MM.1S (cell line): ENCODE measurements at regions not wholly inside any gene's neighbourhood (a gene's known extent, or its start where the extent isn't known, plus 50 kb on each side); places are given as distances from the start of the nearest gene placed in this dataset.

ENCODE experiments used
- DNase-seq: peaks from one replicate; pipeline ENCODE4 v3.0.0-alpha.2; 2015
- H2AFZ ChIP-seq: fragments of 300-600 bp; sonication (generic); 2 replicates; pipeline ENCODE4 v1.6.0; 2016; ENCODE audit warnings: antibody characterized with exemption, low read length
- H3F3A ChIP-seq: fragments of 300-600 bp; sonication (generic); 2 replicates; pipeline ENCODE4 v1.6.1; 2016; ENCODE audit warnings: mild to moderate bottlenecking, antibody characterized with exemption, low read length, moderate library complexity, mixed read lengths; ENCODE audit not compliant: insufficient read depth
- H3K27ac ChIP-seq: fragments of 300-600 bp; sonication (generic); 2 replicates; pipeline ENCODE4 v1.5.1; 2016; ENCODE audit warnings: mild to moderate bottlenecking, low read length
- H3K27me3 ChIP-seq: fragments of 300-600 bp; sonication (generic); replicated peaks from 2 replicates; pipeline ENCODE4 v1.6.0; 2016; ENCODE audit warnings: low read length; ENCODE audit not compliant: insufficient read depth
- H3K36me3 ChIP-seq: fragments of 300-600 bp; sonication (generic); replicated peaks from 2 replicates; pipeline ENCODE4 v1.6.1; 2016; ENCODE audit warnings: mild to moderate bottlenecking, low read length, mixed read lengths; ENCODE audit not compliant: insufficient read depth
- H3K4me1 ChIP-seq: fragments of 300-600 bp; sonication (generic); 2 replicates; pipeline ENCODE4 v1.6.1; 2016; ENCODE audit warnings: low read length, mixed read lengths
- H3K4me2 ChIP-seq: fragments of 300-600 bp; sonication (generic); 2 replicates; pipeline ENCODE4 v1.6.0; 2016; ENCODE audit warnings: low read depth, low read length
- H3K4me3 ChIP-seq: fragments of 300-600 bp; sonication (generic); 2 replicates; pipeline ENCODE4 v1.5.1; 2016; ENCODE audit warnings: low read length, mixed read lengths
- H3K79me2 ChIP-seq: fragments of 300-600 bp; sonication (generic); 2 replicates; pipeline ENCODE4 v1.6.1; 2016; ENCODE audit warnings: mixed run types, low read length, mixed read lengths
- H3K9ac ChIP-seq: fragments of 300-600 bp; sonication (generic); 2 replicates; pipeline ENCODE4 v1.6.1; 2016; ENCODE audit warnings: low read length, mixed read lengths
- H3K9me2 ChIP-seq: fragments of 300-600 bp; sonication (generic); replicated peaks from 2 replicates; pipeline ENCODE4 v1.6.1; 2016; ENCODE audit warnings: mild to moderate bottlenecking, low read length, mixed read lengths; ENCODE audit not compliant: insufficient read depth
- H3K9me3 ChIP-seq: fragments of 300-600 bp; sonication (generic); replicated peaks from 2 replicates; pipeline ENCODE4 v1.6.1; 2016; ENCODE audit warnings: mild to moderate bottlenecking, low read length, mixed read lengths; ENCODE audit not compliant: insufficient read depth
- H4K20me1 ChIP-seq: fragments of 300-600 bp; sonication (generic); 2 replicates; pipeline ENCODE4 v1.6.1; 2016; ENCODE audit warnings: mild to moderate bottlenecking, low read length, moderate library complexity, mixed read lengths; ENCODE audit not compliant: insufficient read depth
- CTCF ChIP-seq: fragments of 300-600 bp; sonication (generic); IDR thresholded peaks from 2 replicates; pipeline ENCODE4 v1.5.1; 2016; ENCODE audit warnings: antibody characterized with exemption, low read length, mixed read lengths
- EZH2 ChIP-seq: fragments of 300-600 bp; sonication (generic); optimal IDR thresholded peaks from 2 replicates; pipeline ENCODE3; 2017; ENCODE audit warnings: low read depth, mild to moderate bottlenecking, antibody characterized with exemption, low read length, mixed read lengths
- EZH2phosphoT487 ChIP-seq: fragments of 300-600 bp; sonication (generic); IDR thresholded peaks from 2 replicates; pipeline ENCODE4 v1.6.1; 2018; ENCODE audit warnings: antibody characterized with exemption, low read length

- Histone ChIP-seq H3K9ac (no peak overlapping the region), H3K4me1 (no peaks in the 10 kb centered on the region), H3K27ac (no peak overlapping the region), H4K20me1 (no peaks in the 10 kb centered on the region), H3K9me2 (no peaks in the 10 kb centered on the region), H3K79me2 (no peaks in the 10 kb centered on the region), H3K36me3 (no peaks in the 10 kb centered on the region), H3F3A (no peaks in the 10 kb centered on the region), H3K9me3 (no peaks in the 10 kb centered on the region), H3K27me3 (no peaks in the 10 kb centered on the region), H2AFZ (no peak overlapping the region), H3K4me2 (no peak overlapping the region), H3K4me3 (no peak overlapping the region)
- TF ChIP-seq CTCF (no peak), EZH2phosphoT487 (no peak), EZH2 (no peak)
- DNase-seq: no peak
These were observed 59.3 kb upstream of the PTGS2 start for GRCh38 chr1:186739515-186739914.

GRCh38 chr1:186738926-186739325 lies 58.7 kb upstream of the PTGS2 start:
- no peaks in the 10 kb centered on the region for H3F3A ChIP-seq
- no peak overlapping the region for H3K27ac ChIP-seq
- no peaks in the 10 kb centered on the region for H3K9me2 ChIP-seq
- H3K9me3 ChIP-seq: no peaks in the 10 kb centered on the region
- H3K27me3 ChIP-seq: no peaks in the 10 kb centered on the region
- H3K9ac ChIP-seq: no peak overlapping the region
- H3K79me2 ChIP-seq: no peaks in the 10 kb centered on the region
- no peak overlapping the region for H3K4me2 ChIP-seq
- DNase-seq: no peak
- TF ChIP-seq EZH2phosphoT487 (no peak), EZH2 (no peak), CTCF (no peak)
- H4K20me1 ChIP-seq: no peaks in the 10 kb centered on the region
- H3K36me3 ChIP-seq: no peaks in the 10 kb centered on the region
- no peaks in the 10 kb centered on the region for H3K4me1 ChIP-seq
- no peak overlapping the region for H2AFZ ChIP-seq
- no peak overlapping the region for H3K4me3 ChIP-seq

GRCh38 chr1:186736971-186737685 lies 56.9 kb upstream of the PTGS2 start:
- Histone ChIP-seq H3K79me2 (no peaks in the 10 kb centered on the region), H4K20me1 (no peaks in the 10 kb centered on the region)

More at GRCh38 chr1:186736971-186737685, 56.9 kb upstream of the PTGS2 start:
- Histone ChIP-seq H2AFZ (no peak overlapping the region), H3K4me1 (no peaks in the 10 kb centered on the region), H3K27ac (no peak overlapping the region), H3K27me3 (no peaks in the 10 kb centered on the region), H3K4me2 (no peak overlapping the region), H3K9ac (no peak overlapping the region), H3K9me3 (no peaks in the 10 kb centered on the region), H3F3A (no peaks in the 10 kb centered on the region), H3K9me2 (no peaks in the 10 kb centered on the region), H3K36me3 (no peaks in the 10 kb centered on the region), H3K4me3 (no peak overlapping the region)
- DNase-seq: no peak
- TF ChIP-seq EZH2phosphoT487 (no peak), EZH2 (no peak), CTCF (no peak)
